Stimulated activated effector memory CD8-positive, alpha-beta T cell treated with anti-CD3 and anti-CD28 coated beads, Interleukin-12 subunit alpha, Interleukin-12 subunit beta, amount 100 ng/mL, for 72 hours (primary cell): ENCODE measurements at regions not wholly inside any gene's neighbourhood (a gene's known extent, or its start where the extent isn't known, plus 50 kb on each side); places are given as distances from the start of the nearest gene placed in this dataset.
"Not testable (repeated sequence)": the region's sequence is repeated elsewhere in the genome, so short reads cannot be mapped to it uniquely, and the experiment has no call there.

Experiments used
- ATAC-seq: fragments of 150-1000 bp; cut with Tn5 transposase; 2 replicates; pipeline ENCODE4 v1.10.0; 2021
- DNase-seq, 2 donors: peaks; one replicate each; pipeline ENCODE4 v3.0.0; 2021 to 2022; ENCODE audit warnings: low spot score in 2 of 2
- H3K27ac Mint-ChIP-seq: one replicate; pipeline ENCODE4 v1.8.0; 2022; ENCODE audit warnings: mild to moderate bottlenecking, mixed read lengths
- H3K36me3 Mint-ChIP-seq: one replicate; pipeline ENCODE4 v1.8.0; 2022; ENCODE audit warnings: mild to moderate bottlenecking, mixed read lengths
- H3K4me1 Mint-ChIP-seq: one replicate; pipeline ENCODE4 v1.8.0; 2022; ENCODE audit warnings: mixed read lengths
- H3K4me3 Mint-ChIP-seq: one replicate; pipeline ENCODE4 v1.8.0; 2022; ENCODE audit warnings: mild to moderate bottlenecking, mixed read lengths
- H3K9me3 Mint-ChIP-seq: one replicate; pipeline ENCODE4 v1.8.0; 2022; ENCODE audit warnings: mixed read lengths

DNA sequence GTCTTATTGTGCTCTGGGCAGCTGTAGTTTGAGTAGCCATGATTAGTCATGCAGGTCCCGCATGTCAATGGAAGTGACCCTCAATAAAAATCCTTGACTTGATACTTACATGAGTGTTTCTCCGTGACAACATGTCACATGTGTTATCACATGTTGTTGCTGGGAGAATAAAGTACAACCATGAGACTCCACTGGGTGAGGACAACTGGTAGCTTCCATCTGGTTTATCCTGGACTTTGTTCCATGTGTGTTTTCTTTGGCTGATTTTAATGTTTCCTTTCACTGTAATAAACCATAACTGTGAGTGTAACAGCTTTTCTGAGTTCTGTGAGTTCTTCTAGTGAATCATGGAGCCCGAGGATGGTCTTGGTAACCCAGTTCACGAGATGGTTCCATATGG is 63.1 kb upstream of the NDN start:
- DNase-seq (no peak), ATAC-seq (no peak)
- H3K27ac Mint-ChIP-seq, result no peak overlapping the region
- peaks cover 10% of the 10 kb centered on the region for H3K9me3 Mint-ChIP-seq
- H3K4me1 Mint-ChIP-seq, result no peaks in the 10 kb centered on the region
- no peak overlapping the region for H3K4me3 Mint-ChIP-seq
- H3K36me3 Mint-ChIP-seq, result no peaks in the 10 kb centered on the region

DNA sequence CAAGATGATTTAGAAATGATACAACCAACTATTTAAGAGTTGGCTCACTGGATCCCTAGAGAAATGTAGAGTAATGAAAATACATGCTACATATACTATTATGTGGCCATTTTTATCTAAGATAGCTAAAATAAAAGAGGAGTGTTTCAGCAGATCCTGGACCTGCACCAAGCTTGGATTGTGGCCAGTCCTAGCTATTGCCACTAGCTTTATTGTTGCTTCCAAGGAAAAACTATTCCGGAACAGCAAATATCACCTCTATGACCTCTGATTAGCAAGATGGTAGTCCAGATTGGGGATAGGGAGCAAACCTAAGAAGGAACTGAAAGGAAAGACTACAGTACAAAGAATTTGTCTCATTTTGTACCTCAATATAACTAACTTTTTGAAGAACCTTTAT is 63.7 kb upstream of the NDN start:
- no peak for ATAC-seq
- no peak overlapping the region for H3K27ac Mint-ChIP-seq
- H3K9me3 Mint-ChIP-seq, result peaks cover 10% of the 10 kb centered on the region

DNA sequence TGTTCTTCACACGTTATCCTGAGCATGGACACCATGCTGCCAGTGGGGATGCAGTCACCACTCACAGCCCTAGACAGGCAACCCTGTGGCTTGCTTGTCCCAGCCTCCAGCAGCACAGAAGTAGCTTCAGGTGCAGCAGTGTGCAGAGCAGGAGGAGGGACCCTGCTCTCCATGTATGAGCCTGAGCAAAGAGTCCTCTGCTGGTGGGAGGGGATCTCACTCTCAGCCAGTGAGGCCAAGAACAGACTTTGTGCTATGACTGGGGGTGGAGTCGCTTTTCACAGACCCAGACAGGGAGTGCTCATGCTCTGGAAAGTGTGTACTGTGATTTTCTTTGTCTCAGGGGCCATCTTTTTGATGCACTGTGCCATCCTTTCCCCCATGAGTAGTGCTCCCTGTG is 66.1 kb upstream of the NDN start:
- Mint-ChIP-seq H3K4me1 (no peaks in the 10 kb centered on the region), H3K27ac (no peak overlapping the region), H3K36me3 (no peaks in the 10 kb centered on the region), H3K9me3 (peaks cover 6% of the 10 kb centered on the region), H3K4me3 (no peak overlapping the region)
- DNase-seq (no peak), ATAC-seq (no peak)

More for the DNA sequence above, 63.7 kb upstream of the NDN start:
- H3K4me1 Mint-ChIP-seq, result no peaks in the 10 kb centered on the region
- H3K4me3 Mint-ChIP-seq, result no peak overlapping the region
- no peaks in the 10 kb centered on the region for H3K36me3 Mint-ChIP-seq
- no peak for DNase-seq

DNA sequence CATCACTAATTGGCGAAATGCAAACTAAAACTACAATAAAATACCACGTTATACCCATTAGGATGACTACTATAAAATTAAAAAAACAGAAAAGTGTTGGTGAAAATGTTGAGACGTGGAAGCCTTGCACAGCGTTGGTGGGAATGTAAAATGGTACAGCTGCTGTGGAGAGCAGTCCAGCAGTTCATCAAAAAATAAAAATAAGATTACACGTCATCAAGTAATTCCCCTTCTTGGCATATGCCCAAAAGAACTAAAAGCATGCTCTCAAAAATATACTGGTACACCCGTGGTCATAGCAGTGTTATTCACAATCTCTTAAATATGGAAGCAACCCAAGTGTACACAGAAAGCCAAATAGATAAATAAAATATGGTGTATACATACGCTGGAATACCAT is 71.8 kb upstream of the NDN start:
- DNase-seq (no peak), ATAC-seq (no peak)
- H3K4me3 Mint-ChIP-seq, result no peak overlapping the region
- no peaks in the 10 kb centered on the region for H3K4me1 Mint-ChIP-seq
- H3K27ac Mint-ChIP-seq, result no peak overlapping the region
- H3K36me3 Mint-ChIP-seq, result no peaks in the 10 kb centered on the region
- H3K9me3 Mint-ChIP-seq, result peaks cover 8% of the 10 kb centered on the region

DNA sequence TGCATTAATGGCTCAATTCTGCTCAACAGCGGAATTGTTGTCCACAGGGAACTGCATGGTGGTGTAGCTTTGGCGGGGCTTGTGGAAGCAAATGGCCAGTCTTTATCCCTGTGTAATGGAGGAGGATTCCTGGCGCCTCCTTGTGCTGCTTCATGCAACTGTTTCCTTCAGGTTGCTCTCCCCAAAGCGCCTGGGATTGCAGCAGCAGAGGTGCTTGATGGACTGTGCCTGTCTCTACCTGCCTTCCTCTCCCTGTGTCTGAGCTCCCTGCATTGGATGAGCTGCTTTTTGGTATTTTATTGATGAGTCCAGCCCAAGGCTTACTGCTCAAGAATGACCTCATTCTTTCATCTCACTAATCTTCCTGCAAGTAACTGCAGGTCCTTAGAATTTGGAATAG is 72.9 kb upstream of the NDN start:
- H3K9me3 Mint-ChIP-seq, result peaks cover 11% of the 10 kb centered on the region
- DNase-seq, result no peak
- no peaks in the 10 kb centered on the region for H3K4me1 Mint-ChIP-seq
- ATAC-seq, result no peak
- no peak overlapping the region for H3K27ac Mint-ChIP-seq
- H3K4me3 Mint-ChIP-seq, result no peak overlapping the region
- no peaks in the 10 kb centered on the region for H3K36me3 Mint-ChIP-seq

DNA sequence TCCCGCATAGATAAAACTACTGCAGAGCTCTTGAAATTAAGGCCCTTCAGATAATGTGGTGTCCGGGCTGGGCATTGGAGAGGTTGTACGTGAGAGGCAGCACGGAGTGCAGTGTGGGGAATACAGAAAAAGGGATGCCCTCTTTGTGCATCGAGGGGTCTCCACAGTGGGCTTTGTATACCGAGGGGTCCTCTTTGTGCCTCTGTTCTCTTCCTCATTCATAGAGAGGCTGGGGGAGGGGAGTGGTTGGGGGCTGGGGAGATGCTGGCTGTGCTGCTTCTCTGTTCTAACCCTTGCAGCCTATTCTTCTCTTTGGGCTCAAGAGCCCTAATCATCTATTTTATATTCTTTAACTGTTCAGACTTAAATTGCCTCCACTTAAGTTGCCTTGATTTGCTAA is 74.3 kb upstream of the NDN start:
- ATAC-seq, result no peak
- Mint-ChIP-seq H3K36me3 (no peaks in the 10 kb centered on the region), H3K27ac (no peak overlapping the region), H3K4me3 (no peak overlapping the region), H3K9me3 (peaks cover 11% of the 10 kb centered on the region), H3K4me1 (no peaks in the 10 kb centered on the region)
- no peak for DNase-seq

DNA sequence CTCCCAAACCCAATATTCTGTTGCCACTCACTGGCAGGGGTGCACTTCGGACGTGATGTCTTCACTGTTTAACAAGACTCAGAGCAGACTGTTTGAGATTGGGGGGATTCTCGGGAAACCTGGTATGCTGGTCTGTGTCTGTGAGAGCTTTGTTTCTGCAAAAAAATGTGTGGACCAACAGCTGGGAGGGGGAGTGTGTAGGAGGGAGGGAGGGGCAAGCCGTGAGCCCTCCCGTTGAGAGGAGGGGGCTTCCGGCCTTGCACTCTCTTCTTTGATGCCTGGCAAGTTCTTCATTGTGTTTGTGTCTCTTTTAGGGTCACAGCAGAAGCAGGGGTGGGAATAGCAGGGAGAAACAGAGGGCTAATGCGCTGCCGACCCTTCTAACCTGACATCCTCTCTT is 74.9 kb upstream of the NDN start:
- no peak overlapping the region for H3K27ac Mint-ChIP-seq
- H3K4me1 Mint-ChIP-seq, result no peaks in the 10 kb centered on the region
- DNase-seq, result no peak
- peaks cover 11% of the 10 kb centered on the region for H3K9me3 Mint-ChIP-seq
- no peaks in the 10 kb centered on the region for H3K36me3 Mint-ChIP-seq
- no peak for ATAC-seq
- H3K4me3 Mint-ChIP-seq, result no peak overlapping the region

DNA sequence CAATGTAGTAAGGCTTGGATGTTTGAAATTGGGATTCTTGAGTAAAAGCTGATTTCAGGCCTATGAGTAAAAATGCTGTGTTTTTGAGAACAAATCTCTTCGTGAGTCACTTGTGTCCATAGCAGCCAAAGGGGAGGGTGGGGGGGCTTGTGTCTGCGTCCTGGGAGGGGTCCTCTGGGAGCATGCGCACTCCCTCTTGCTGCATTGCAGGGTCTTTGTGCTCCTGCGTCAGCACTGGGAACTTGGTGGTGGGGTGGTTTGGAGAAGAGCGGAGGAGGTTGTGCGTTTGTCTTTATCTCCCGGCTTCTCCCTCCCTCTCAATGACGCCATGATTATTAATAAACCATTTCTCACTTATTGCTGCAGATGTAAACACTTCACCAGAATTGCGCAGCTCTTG is 75.9 kb upstream of the NDN start:
- no peak overlapping the region for H3K27ac Mint-ChIP-seq
- H3K36me3 Mint-ChIP-seq, result no peaks in the 10 kb centered on the region
- DNase-seq (no peak), ATAC-seq (no peak)
- H3K4me1 Mint-ChIP-seq, result no peaks in the 10 kb centered on the region
- H3K9me3 Mint-ChIP-seq, result peaks cover 9% of the 10 kb centered on the region
- no peak overlapping the region for H3K4me3 Mint-ChIP-seq

DNA sequence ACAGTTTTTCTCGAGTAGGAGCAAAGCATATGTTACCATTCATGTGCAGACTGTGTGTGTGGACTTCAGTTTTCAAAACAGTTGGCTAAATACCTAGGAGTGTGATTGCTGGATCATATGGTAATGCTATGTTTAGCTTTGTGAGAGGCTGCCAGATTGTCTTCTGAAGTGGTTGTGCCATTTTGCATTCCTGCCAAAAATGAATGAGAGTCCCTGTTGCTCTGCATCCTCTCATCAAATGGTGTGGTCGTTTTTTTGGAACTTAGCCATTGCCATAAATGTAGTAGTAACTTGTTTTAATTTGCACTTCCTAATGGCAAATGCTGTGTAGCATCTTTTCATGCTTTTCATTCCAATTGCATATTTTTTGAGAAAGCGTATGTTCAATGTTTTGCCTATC is 77.2 kb upstream of the NDN start:
- ATAC-seq (no peak), DNase-seq (no peak)
- Mint-ChIP-seq H3K4me3 (no peak overlapping the region), H3K27ac (no peak overlapping the region), H3K9me3 (peaks cover 9% of the 10 kb centered on the region), H3K36me3 (no peaks in the 10 kb centered on the region), H3K4me1 (no peaks in the 10 kb centered on the region)

DNA sequence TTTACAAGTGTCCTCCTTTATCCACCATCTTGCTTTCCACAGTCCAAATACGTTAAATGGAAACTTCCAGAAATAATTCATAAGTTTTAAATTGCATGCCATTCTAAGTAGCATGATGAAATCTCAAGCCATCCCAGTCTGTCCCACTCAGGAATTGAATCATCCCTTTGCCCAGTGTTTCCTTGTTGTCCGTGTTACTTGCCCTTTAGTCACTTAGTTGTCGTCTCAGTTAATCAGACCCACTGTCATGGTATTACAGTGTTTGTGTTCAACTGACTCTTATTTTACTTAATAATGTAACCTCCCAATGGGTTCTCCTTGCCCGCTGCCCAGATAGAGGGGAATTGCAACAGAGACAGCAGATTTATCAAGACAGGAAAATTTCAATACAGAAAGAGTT is 77.6 kb upstream of the NDN start:
- H3K4me1 Mint-ChIP-seq, result no peaks in the 10 kb centered on the region
- ATAC-seq (no peak), DNase-seq (no peak)
- peaks cover 6% of the 10 kb centered on the region for H3K9me3 Mint-ChIP-seq
- H3K4me3 Mint-ChIP-seq, result no peak overlapping the region
- H3K36me3 Mint-ChIP-seq, result no peaks in the 10 kb centered on the region
- no peak overlapping the region for H3K27ac Mint-ChIP-seq

DNA sequence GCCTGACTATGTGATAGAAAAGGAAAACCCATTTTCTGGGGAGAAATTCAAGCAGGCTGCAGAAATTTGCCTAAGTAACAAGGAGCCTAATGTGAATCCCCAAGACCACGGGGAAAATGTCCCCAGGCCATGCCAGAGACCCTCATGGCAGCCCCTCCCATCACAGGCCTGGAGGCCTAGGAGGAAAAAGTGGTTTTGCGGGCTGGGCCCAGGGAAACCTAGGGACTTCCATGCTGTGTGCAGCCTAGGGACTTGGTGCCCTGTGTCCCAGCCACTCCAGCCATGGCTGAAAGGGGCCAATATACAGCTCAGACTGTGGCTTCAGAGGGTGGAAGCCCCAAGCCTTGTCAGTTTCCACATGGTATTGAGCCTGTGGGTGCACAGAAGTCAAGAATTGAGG is 79.7 kb upstream of the NDN start:
- H3K9me3 Mint-ChIP-seq, result peaks cover 13% of the 10 kb centered on the region
- H3K27ac Mint-ChIP-seq, H3K36me3 Mint-ChIP-seq: not testable (repeated sequence)

DNA sequence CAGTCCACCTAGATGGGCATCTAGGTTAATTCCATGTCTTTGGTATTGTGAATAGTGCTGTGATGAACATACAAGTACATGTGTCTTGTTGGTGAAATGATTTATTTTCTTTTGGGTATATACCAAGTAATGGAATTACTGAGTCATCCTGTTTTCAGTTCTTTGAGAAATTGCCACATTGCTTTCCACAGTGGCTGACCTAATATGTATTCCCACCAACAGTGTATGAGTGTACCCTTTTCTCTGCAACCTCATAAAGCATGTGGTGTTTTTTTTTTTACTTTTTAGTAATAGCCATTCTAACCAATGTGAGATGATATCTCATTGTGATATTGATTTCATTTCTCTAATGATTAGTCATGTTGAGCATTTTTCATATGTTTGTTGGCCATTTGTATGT is 86.0 kb upstream of the NDN start:
- ATAC-seq, result no peak
- DNase-seq, result no peak
- Mint-ChIP-seq H3K27ac (no peak overlapping the region), H3K9me3 (peaks cover 16% of the 10 kb centered on the region), H3K36me3 (no peaks in the 10 kb centered on the region), H3K4me1 (no peaks in the 10 kb centered on the region), H3K4me3 (no peak overlapping the region)

More for the DNA sequence above, 79.7 kb upstream of the NDN start:
- H3K4me1 Mint-ChIP-seq, H3K4me3 Mint-ChIP-seq, DNase-seq, ATAC-seq: not testable (repeated sequence)

DNA sequence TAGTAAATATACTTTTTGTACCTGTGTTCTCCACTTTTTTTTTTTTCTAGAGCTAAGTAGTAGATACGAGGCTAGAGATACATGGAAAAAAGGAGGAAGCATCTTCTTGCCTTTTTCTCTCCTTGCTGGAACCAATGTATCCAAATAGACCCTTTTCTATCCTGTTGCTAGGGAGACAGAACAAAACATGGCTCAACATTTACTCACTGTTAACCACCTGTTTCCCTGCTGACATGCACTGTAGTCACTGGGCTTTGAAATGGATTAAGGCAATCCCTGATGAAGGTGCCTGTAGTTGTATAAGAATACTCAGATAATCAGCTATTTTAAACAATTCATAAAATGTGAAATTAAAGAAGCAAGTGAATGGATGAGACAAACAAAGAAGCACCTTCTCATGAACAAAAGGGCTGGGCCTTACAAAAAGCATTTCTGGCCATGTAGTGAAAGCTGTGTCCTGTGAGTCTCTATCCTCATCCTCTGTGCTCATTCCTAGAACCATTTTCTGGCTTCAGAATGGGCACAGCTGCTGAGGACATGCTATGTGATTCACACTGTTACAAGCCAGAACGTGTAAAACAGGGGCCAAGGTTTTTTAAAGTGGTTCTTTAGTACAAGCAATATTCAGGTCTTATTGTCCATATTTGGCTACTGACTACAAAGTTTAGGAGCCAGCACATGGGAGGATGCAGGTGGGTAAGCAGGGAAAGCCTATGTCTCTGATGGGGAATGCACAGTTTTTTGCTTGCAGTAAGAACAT is 100.4 kb upstream of the NDN start:
- no peak overlapping the region for H3K4me3 Mint-ChIP-seq

DNA sequence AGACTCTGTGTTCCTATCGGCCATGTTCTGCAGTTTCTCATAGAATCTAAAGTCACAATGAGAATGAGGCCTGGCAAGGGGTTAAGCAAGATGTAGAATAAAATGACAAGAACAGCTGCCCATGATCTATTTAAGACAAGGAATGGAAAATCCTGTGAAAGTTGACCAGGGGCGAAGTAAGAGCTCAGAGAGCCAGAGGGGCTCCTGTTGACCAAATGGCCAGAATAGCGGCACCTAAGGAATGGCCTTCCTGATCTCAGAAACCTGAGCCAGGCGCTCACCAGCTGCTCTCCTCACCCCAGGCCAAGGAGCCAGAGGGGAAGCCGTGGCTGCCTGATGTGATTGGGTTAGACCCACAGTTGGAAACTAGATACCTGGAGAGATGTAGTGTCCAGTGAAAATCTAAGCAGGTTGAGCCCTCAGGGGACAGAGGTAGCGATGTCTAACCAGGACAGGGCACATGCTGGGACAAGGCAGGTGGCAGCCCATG is 106.1 kb upstream of the NDN start:
- no peak overlapping the region for H3K4me3 Mint-ChIP-seq

More for the DNA sequence above, 100.4 kb upstream of the NDN start:
- Mint-ChIP-seq H3K4me1 (no peaks in the 10 kb centered on the region), H3K9me3 (peaks cover 2% of the 10 kb centered on the region), H3K36me3 (no peaks in the 10 kb centered on the region), H3K27ac (no peak overlapping the region)
- DNase-seq (no peak), ATAC-seq (no peak)

DNA sequence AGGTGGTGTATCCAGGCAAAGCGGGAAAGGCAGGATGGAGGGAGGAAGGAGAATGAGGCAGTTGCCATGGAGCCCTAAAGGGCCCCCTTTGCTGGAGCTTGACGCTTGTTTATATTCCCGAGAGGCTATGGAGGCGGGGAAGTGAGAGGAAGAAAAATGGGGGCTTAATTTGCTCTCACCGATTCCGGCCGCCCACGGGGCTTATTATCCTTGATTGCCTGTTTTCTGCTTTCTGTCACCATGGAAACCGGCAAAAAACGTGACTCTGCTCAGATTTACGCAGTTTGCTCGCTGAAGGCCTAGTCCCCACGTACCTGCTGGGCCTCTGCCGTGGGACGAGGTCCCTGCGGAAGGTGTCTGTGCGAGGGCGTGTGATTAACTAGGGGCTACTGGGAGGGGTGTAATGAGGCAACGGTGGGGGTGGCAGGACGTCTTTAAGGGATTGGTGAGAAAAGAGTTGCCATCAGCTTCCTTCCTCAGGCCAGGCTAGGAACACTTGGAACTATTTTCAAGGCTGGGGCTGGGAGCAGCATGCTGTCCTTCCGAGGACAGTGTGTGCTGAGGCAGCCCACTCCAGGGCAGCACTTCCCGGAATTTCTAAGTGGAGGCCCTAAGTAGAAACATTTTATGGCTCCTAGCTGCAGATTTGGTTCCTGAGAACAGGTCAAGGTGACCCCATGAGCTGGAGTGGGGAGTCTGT is 110.8 kb upstream of the NDN start:
- DNase-seq (no peak), ATAC-seq (no peak)
- no peaks in the 10 kb centered on the region for H3K4me1 Mint-ChIP-seq
- no peak overlapping the region for H3K27ac Mint-ChIP-seq
- H3K36me3 Mint-ChIP-seq, result no peaks in the 10 kb centered on the region
- peaks cover 32% of the 10 kb centered on the region for H3K9me3 Mint-ChIP-seq
- no peak overlapping the region for H3K4me3 Mint-ChIP-seq

More for the DNA sequence above, 106.1 kb upstream of the NDN start:
- H3K9me3 Mint-ChIP-seq, result peaks cover 27% of the 10 kb centered on the region
- no peaks in the 10 kb centered on the region for H3K4me1 Mint-ChIP-seq
- no peaks in the 10 kb centered on the region for H3K36me3 Mint-ChIP-seq
- ATAC-seq (no peak), DNase-seq (no peak)
- H3K27ac Mint-ChIP-seq, result no peak overlapping the region

DNA sequence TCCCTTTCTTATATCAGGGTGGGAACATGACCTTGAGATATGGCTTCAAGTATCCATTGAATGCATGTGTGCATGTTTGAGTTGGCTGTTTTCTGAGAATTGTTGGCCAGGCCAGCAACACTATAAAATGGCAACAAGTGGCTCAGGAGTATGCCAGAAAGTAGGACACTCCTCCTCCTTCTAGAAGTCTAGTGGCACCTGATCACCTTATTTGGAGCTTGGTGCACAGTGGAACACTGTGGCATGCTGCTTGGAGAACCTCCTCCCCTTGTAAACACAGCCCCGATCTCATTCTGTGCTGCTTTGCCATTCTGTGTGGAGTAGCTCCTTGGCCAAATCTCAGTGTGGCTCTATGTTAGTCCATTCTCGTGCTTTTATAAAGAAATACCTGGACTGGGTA is 114.8 kb upstream of the NDN start:
- no peak for DNase-seq
- no peaks in the 10 kb centered on the region for H3K4me1 Mint-ChIP-seq
- no peak overlapping the region for H3K4me3 Mint-ChIP-seq
- no peak for ATAC-seq
- H3K36me3 Mint-ChIP-seq, result no peaks in the 10 kb centered on the region
- peaks cover 23% of the 10 kb centered on the region for H3K9me3 Mint-ChIP-seq
- no peak overlapping the region for H3K27ac Mint-ChIP-seq
